Activated naive CD4-positive, alpha-beta T cell treated with anti-CD3 and anti-CD28 coated beads, Interleukin-2, amount 50 U/mL, for 72 hours (primary cell): ENCODE measurements at regions not wholly inside any gene's neighbourhood (a gene's known extent, or its start where the extent isn't known, plus 50 kb on each side); places are given as distances from the start of the nearest gene placed in this dataset.
A peak's percentile ranks its signal among the peaks of the same experiment; 100 is the strongest.

Source experiments
- ATAC-seq, 2 donors: fragments of 150-1000 bp; cut with Tn5 transposase; 2 replicates each; pipeline ENCODE4 v1.10.0; 2021; ENCODE audit warnings: mild to moderate bottlenecking in 2 of 2, moderate library complexity in 2 of 2
- DNase-seq, 2 donors: peaks; one replicate each; pipeline ENCODE4 v3.0.0; 2021 to 2022; ENCODE audit warnings: low spot score in 2 of 2
- H3K27ac Mint-ChIP-seq, 2 donors: one replicate each; pipeline ENCODE4 v1.8.0; 2022; ENCODE audit warnings: mild to moderate bottlenecking in 2 of 2, mixed read lengths in 2 of 2
- H3K36me3 Mint-ChIP-seq, 2 donors: one replicate each; pipeline ENCODE4 v1.8.0; 2022; ENCODE audit warnings: mixed read lengths in 2 of 2
- H3K9me3 Mint-ChIP-seq, 2 donors: one replicate each; pipeline ENCODE4 v1.8.0; 2022; ENCODE audit warnings: mixed read lengths in 2 of 2

DNA sequence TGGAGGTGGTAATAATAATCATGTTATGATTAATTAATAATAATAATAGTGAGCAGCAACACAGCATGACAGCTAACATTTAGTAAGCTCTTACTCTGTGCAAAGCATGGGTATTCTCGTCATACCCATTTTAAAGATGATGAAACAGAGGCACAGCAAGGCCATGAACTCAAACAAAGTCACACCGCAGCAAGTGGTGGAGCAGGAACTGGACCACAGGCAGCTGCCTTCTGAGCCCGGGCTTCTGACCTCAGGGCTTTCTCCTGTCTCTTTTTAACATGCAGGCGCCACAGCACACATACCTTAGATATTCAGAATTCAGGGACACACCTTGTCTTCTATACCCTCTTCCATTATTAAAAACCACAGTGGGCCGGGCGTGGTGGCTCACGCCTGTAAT is 50.7 kb upstream of the SPATA12 start:
- no peak for DNase-seq

DNA sequence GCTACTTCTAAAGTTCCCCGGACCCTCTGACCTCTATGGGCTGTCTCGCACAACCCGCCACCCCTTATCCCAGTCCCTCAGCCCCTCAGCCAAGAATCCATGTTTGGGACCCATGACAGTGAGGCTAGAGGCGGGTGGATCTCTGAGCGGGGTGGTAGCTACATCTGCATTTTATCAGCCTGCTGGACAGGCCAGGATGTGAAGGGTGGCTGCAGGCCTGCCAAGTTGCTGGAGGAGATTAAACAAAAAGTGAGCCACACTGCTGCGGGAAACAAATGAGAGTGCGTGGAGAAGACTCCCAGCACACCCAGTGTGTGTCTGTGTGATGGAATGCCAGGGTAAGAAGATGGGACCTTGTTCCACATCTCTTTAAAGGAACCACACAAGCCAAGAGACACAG is 51.1 kb upstream of the SPATA12 start:
- ATAC-seq (no peak), DNase-seq (no peak)
- H3K27ac Mint-ChIP-seq = no peak overlapping the region
- no peaks in the 10 kb centered on the region for H3K9me3 Mint-ChIP-seq
- H3K36me3 Mint-ChIP-seq = no peaks in the 10 kb centered on the region

More for the DNA sequence above, 50.7 kb upstream of the SPATA12 start:
- no peaks in the 10 kb centered on the region for H3K9me3 Mint-ChIP-seq
- H3K27ac Mint-ChIP-seq = peak overlapping the region in 1 of 2 donors; percentile 22
- no peak for ATAC-seq
- no peaks in the 10 kb centered on the region for H3K36me3 Mint-ChIP-seq

DNA sequence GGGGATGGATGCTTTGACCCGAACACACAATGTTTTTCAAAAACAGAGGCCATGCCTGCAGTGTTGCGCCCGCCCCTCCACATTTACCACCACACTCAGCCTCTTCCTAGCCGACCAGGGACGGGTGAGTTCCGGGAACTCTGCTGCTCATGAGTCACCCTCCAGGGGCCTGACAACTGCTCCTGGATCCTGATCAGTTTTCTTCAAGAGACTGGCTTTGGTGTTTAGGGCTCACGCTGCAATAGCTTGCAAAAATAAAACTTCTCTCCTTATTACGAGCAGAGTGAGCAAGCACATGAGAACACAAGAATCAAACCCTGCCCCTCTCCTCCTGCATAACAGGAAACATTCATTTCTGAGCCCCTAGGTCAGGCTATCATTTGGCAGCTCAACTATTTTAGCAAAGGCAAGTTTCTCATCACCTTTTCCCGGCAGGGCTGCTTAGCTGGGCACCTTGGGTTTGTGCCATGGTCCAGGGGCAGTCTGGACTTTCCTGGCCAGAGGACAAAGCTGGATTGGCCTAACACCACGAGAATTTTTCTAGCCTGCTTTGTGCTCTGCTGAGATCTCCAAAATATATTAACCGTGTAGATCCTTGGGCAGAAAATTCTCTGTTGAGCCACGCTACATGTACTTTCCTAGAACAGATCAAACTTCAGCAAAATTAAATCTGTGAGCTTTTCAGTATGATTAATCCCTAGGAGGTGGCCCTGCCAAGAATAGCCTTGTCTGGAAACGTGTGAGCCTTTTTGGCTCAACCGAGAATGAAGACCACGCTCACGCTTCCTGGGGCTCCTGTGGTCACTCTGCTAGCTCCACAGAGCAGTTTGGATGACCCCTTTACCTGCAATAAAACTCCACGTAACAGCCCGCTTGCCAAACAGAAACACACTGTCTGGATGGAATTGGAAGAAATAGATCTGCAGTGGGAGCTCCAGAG is 52.7 kb upstream of the SPATA12 start:
- DNase-seq (no peak), ATAC-seq (peak; percentile 72 to 89)
- peak overlapping the region in 1 of 2 donors; percentile 79 for H3K27ac Mint-ChIP-seq
- H3K9me3 Mint-ChIP-seq = no peaks in the 10 kb centered on the region
- no peaks in the 10 kb centered on the region for H3K36me3 Mint-ChIP-seq

DNA sequence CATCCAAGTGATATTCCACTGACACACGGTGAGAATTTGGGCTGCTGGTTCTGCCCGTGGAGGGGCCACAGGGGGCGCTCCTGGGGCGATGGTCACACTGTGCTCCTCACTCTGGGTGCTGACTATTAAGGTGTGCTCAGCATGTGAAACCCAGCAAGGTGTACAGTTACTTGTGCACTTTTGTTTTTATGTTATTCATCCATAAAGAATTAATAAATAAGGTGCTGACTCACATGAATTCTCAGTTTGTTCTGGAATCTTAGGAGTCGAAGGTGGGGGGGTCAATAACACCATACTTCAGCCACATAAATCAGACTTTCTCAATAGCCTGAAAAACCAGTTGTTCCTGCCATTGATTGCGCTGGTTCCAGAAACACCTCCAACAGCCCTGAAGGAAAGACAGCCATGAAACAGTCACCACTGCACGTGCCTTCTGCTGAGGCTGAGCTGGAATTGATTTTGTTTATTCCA is 53.5 kb upstream of the SPATA12 start:
- DNase-seq (no peak), ATAC-seq (no peak)
- Mint-ChIP-seq H3K9me3 (no peaks in the 10 kb centered on the region), H3K36me3 (no peaks in the 10 kb centered on the region), H3K27ac (no peak overlapping the region)

DNA sequence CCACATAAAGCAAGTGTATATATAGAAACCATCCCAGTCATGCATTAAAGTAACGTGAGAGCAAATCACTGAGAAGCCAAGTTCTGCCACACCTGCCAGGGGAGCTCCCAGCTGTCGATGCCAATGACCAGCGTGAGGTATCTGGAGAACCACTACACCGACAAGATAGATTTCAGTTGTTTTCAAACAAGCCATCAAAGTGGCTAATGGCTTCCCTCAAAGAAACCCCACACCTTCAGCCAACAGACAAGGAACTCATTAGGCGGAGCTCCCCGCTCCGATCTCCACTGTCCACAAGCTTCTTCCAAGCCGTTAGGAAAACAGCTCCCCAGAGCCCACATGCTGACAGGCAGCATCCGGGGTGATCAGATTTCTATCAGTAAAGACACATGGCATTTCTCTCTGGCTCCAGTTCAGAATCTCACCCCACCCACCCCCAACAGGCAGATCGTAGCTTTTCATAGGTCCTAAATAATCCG is 54.2 kb upstream of the SPATA12 start:
- Mint-ChIP-seq H3K27ac (no peak overlapping the region), H3K36me3 (no peaks in the 10 kb centered on the region), H3K9me3 (no peaks in the 10 kb centered on the region)
- no peak for DNase-seq
- ATAC-seq = no peak

DNA sequence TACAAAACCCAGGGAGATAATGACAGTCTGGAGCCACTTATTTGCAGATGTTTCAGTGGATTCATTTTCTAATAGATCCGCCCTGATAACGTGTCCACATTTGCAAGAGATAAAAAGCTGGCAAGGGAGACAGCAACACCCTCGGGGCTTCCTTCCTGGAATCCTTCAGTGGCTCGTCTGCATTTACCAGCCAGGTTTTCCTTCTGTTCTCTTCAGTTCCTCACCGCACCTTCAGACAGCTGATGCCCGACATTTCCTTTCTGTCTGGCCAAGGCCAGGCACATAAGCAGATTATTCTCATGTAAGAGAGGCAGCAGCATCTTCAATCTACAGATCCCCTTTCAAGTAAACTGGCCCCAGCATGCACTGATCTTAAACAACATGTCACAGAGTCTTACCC is 56.2 kb upstream of the SPATA12 start:
- Mint-ChIP-seq H3K27ac (no peak overlapping the region), H3K36me3 (no peaks in the 10 kb centered on the region), H3K9me3 (no peaks in the 10 kb centered on the region)
- no peak for ATAC-seq
- no peak for DNase-seq

DNA sequence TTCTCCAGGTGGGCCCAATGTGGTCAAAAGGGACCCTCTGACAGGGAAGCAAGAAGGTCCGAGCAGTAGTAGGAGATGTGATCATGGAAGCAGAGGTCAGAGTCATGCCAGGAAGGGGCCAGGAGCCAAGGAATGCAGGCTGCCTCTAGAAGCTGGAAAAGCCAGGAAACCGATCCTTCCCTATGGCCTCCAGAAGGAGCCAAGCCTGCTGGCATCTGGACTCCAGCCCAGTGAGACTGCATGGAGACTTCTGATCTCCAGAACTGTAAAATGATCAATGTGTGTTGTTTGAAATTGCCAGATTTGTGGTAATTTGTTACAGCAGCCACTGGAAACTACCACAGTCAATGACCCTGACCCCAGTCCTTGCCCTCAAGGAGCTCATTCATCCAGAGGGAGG is 56.8 kb upstream of the SPATA12 start:
- DNase-seq (no peak), ATAC-seq (no peak)
- Mint-ChIP-seq H3K36me3 (no peaks in the 10 kb centered on the region), H3K27ac (no peak overlapping the region), H3K9me3 (no peaks in the 10 kb centered on the region)

DNA sequence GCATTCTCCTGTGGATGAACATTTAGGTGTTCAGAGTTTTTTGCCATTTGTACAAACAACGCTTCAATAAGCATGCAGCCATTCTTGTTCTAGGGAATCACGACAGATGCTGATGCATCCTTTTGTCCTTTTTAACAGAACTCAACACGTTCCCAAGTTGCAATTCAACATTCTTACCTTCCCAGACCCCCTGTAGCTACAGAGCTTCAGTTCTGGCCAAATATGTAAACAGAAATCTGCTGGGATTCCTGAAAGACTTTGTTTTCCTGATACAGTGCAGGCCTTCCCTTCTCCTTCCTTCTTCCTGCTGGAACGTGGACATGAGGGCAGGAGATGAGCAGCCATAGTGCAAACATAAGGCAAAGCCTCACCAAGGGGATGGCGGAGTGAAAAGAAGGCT is 59.1 kb upstream of the SPATA12 start:
- no peak for DNase-seq
- H3K27ac Mint-ChIP-seq = no peak overlapping the region
- H3K9me3 Mint-ChIP-seq = no peaks in the 10 kb centered on the region
- ATAC-seq = no peak
- H3K36me3 Mint-ChIP-seq = no peaks in the 10 kb centered on the region

DNA sequence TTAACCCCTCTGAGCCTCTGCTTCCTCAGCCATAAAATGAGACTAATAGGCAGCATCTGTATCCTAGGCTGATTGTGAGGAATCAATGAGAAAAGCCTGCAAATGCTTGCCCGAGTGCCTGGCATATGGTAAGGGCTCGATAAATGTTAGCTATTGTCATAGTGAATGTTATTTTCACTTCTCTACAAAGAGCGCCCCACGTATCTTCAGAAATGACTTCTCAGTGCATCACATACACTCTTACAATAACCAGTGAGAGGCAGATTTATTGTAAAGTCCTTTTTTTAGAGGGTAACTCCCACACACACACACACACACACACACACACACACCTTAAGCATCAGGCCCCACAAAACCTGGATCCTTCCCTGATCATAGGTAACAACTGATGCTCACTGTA is 60.5 kb upstream of the SPATA12 start:
- no peak for DNase-seq
- no peak overlapping the region for H3K27ac Mint-ChIP-seq
- no peaks in the 10 kb centered on the region for H3K36me3 Mint-ChIP-seq
- no peak for ATAC-seq
- no peaks in the 10 kb centered on the region for H3K9me3 Mint-ChIP-seq

DNA sequence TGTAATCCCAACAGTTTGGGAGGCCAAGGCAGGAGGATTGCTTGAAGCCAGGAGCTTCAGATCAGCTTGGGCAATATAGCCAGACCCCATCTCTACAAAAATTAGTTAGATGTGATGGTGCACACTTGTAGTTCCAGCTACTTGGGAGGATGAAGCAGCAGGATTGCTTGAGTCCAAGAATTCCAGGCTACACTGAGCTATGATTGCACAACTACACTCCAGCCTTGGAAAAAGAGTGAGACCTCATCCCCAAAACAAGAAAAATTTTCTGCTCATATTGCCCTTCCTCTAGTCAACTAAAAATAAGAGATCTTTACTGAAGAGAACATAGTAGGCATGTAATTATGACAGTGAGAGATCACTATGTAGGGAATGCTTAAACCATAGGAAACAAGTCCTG is 60.9 kb upstream of the SPATA12 start:
- no peak for DNase-seq
- ATAC-seq = no peak
- Mint-ChIP-seq H3K36me3 (no peaks in the 10 kb centered on the region), H3K27ac (no peak overlapping the region), H3K9me3 (no peaks in the 10 kb centered on the region)

DNA sequence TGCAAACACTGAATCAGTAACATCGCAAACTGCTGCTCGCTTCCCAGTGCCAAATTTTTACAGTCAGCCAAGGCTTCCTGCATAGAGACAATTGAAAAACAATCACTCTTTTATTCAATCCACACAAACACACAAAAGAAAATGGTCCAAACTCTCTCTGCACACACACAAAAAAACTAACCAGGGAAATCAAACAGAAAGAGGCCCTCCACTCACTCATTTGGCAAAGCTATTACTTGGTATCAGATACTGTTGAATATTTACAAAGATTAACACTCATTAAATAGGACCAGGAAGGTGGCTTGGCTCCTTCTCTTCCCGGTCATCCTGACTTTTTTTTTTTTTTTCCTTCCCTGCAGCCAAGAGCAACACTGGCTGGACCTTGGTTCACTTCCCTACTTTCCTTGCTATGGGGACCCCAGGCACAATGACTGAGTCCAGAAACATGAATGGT is 62.4 kb upstream of the SPATA12 start:
- ATAC-seq (no peak), DNase-seq (no peak)
- no peaks in the 10 kb centered on the region for H3K36me3 Mint-ChIP-seq
- no peak overlapping the region for H3K27ac Mint-ChIP-seq
- H3K9me3 Mint-ChIP-seq = no peaks in the 10 kb centered on the region

DNA sequence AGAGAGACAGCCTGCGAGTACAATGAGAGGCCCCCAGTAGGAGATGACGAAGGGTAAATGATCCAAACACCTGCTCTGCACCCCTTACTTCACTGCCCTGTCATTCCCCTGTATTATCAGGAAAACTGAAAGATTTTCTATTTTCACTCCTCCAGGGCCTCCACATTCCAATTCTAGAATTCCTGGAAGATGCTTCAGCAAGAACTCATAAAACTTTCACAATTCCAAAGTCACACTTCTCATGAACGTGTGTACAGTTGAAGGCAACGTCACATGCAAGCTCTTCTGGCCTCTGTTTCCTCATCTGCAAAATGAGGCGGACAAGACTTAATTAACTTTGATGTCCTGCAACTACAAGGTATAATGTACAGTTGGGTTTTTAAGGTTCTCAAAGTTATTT is 62.8 kb upstream of the SPATA12 start:
- H3K27ac Mint-ChIP-seq = no peak overlapping the region
- no peaks in the 10 kb centered on the region for H3K36me3 Mint-ChIP-seq
- no peak for ATAC-seq

DNA sequence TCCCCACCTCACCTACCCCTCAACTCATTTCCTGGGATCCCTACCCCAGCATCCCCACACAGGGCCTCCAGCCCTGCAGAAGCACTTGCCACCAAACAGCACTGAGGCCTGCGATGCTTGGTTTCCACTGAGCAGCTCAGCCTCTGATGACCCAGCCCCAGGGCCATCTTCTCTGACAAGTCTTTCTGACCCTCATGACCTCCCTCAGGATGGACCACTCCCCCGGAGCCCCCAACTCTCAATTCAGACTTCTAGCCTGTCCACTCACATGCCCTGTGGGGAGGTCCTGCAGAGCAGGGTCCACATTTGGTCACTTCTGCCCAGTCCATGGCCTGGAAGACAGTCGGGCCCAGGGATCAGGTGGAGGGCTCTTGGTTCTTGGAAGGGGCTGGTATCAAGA is 63.4 kb upstream of the SPATA12 start:
- ATAC-seq = no peak
- no peak for DNase-seq
- no peak overlapping the region for H3K27ac Mint-ChIP-seq
- H3K9me3 Mint-ChIP-seq = no peaks in the 10 kb centered on the region
- no peaks in the 10 kb centered on the region for H3K36me3 Mint-ChIP-seq

More for the DNA sequence above, 62.8 kb upstream of the SPATA12 start:
- no peak for DNase-seq
- no peaks in the 10 kb centered on the region for H3K9me3 Mint-ChIP-seq

DNA sequence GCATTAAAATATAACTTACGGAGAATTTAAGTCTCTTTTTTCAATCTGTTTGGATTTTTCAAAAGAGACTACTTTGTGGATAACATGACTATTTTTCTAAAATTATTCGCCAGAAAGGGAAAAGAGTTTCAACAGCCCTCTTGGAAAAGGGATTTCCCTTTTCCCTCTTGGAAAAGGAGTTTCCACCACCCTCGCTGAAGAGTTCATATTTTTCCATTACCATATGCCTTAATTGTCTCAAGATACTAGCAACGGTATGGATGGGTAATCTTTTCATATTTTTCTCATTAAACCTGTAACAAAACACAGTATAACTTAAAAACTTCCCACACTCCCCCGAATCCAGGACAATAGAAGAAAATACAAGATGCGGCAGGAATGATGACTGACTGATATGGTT is 66.1 kb upstream of the SPATA12 start:
- DNase-seq = no peak
- Mint-ChIP-seq H3K36me3 (no peaks in the 10 kb centered on the region), H3K27ac (no peak overlapping the region), H3K9me3 (no peaks in the 10 kb centered on the region)
- ATAC-seq = no peak

DNA sequence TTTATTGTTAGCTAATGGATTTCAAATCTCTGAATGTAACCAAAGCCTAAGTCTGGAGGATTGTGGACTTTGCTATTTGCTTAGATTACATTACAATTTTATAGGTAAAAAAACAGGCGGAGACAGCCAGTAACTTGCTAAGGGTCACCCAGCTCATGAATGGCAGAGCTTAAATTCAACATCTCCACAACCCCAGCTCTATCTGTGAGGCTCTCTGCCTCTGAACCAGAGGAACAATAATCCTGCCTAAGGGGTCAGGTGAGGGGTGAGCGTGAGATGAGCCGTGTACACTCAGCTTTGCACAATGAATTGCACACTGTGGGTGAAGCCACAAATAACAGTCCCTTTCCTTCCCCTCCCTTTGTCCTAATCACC is 69.8 kb upstream of the SPATA12 start:
- Mint-ChIP-seq H3K27ac (no peak overlapping the region), H3K9me3 (no peaks in the 10 kb centered on the region), H3K36me3 (no peaks in the 10 kb centered on the region)
- no peak for ATAC-seq
- no peak for DNase-seq

DNA sequence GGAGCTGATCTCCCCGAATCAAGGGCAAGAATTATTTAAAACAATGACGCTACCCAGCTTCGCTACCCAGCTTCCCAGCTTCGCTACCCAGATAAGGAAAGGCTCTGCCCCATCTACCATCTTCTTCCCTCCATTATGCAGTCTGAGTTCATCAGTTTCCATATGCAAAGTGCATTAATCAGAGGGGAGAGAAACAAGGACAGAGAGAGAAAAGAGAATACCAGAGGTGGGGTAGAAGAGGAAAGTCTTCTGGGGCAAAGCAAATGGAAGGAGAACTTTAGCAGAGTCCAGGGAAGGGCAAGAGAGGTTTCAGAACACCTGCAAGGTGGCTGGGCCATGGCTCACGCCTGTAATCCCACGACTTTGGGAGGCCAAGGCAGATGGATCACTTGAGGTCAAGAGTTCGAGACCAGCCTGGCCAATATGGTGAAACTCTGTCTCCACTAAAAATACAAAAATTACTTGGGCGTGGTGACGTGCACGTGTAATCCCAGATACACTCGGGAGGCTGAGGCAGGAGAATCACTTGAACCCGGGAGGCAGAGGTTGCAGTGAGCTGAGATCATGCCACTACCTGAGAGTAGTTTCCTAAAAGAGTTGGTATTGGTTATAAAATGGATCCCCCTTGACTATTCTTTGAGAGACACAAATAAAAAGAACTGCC is 70.4 kb upstream of the SPATA12 start:
- no peak for ATAC-seq
- no peaks in the 10 kb centered on the region for H3K36me3 Mint-ChIP-seq
- no peak overlapping the region for H3K27ac Mint-ChIP-seq
- DNase-seq = no peak
- H3K9me3 Mint-ChIP-seq = no peaks in the 10 kb centered on the region

DNA sequence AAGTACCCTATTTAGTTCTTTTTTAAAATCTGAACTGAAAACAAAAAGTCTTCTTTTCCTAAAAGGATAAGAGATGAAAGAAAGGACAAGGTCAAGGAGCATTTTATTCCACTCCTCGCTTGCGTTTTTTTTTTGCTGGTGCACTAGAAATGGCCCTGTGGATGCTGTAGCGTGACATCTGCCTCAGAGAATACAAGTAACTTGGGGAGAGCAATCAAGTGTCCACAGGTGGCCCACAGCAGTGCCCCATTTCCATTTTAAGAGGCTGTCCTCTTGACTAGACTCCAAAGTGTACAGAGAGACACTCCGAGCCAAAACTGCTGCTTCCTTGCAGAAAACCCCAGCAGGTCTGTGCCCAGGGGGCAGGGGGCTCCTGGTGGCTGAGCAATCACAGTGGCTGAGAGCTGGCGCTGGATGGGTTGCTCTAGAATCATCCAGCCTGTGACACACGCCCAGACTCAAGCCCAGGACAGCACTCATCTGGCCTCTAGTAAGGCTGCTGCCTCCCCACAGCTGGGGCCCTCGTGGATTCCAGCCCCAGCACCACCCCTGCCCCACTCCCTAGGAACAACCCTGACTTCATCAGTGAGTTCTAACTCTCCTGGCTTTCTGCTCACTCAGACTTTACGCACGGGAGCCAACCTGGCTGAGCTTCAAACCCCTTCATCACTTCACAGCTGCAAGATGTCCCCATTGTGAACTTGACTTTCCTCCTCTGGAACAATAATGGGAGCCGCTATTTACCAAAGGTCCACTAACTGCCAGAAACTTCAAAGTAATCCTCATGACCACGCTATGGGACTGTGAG is 71.1 kb upstream of the SPATA12 start:
- H3K27ac Mint-ChIP-seq = no peak overlapping the region
- H3K36me3 Mint-ChIP-seq = no peaks in the 10 kb centered on the region
- ATAC-seq = no peak
- no peak for DNase-seq
- H3K9me3 Mint-ChIP-seq = no peaks in the 10 kb centered on the region
